Gastroesophageal sphincter (tissue), 3 donors: ENCODE measurements at regions not wholly inside any gene's neighbourhood (a gene's known extent, or its start where the extent isn't known, plus 50 kb on each side); places are given as distances from the start of the nearest gene placed in this dataset.

Experiments
- EP300 ChIP-seq: sonication (generic); formaldehyde crosslinking; IDR thresholded peaks from one replicate; pipeline ENCODE4 v1.6.1; 2017; ENCODE audit warnings: antibody characterized with exemption, mild to moderate bottlenecking
- POLR2A ChIP-seq, 2 donors: fragments of 450-650 bp; IDR thresholded peaks; one replicate each; pipeline ENCODE4 v1.6.1; 2017; ENCODE audit warnings: antibody characterized with exemption in 2 of 2, mild to moderate bottlenecking in 2 of 2, moderate library complexity in 1 of 2
- POLR2AphosphoS5 ChIP-seq: sonication (generic); formaldehyde crosslinking; IDR thresholded peaks from one replicate; pipeline ENCODE4 v1.6.1; 2017; ENCODE audit warnings: antibody characterized with exemption
- TF ChIP-seq, protein P1 (sequence below), 4 experiments: fragments of 200-600 bp in 2 of 4; fragments of 450-650 bp in 2 of 4; sonication (generic) in 1 of 4; IDR thresholded peaks; one replicate each; pipeline ENCODE4 v1.5.1; 2017 to 2019; ENCODE audit warnings: antibody characterized with exemption in 4 of 4, mild to moderate bottlenecking in 2 of 4, moderate library complexity in 2 of 4

DNA sequence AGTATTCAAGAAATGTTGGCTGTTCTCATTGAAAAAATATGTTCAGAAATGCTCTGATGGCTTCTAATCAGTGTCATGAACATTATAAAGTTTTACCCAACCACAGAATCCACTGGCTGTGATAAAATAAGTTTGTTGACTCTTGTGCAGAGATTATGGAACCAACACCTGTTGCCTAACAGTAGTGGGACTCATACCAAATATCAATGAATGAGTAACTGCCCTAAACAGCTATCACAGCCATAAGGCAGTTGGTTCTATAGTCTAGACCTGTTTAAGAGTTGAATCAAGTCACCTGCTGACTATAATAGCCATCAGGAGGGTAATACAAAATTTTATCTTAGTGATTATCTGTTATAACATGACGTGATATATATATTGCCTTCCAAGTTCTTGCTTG, 168.3 kb downstream of the ATOH1 start:
- TF ChIP-seq POLR2A (IDR thresholded peaks at IDR 0.05) (no peak), EP300 (no peak), POLR2AphosphoS5 (no peak)
- TF ChIP-seq, protein P1, sequence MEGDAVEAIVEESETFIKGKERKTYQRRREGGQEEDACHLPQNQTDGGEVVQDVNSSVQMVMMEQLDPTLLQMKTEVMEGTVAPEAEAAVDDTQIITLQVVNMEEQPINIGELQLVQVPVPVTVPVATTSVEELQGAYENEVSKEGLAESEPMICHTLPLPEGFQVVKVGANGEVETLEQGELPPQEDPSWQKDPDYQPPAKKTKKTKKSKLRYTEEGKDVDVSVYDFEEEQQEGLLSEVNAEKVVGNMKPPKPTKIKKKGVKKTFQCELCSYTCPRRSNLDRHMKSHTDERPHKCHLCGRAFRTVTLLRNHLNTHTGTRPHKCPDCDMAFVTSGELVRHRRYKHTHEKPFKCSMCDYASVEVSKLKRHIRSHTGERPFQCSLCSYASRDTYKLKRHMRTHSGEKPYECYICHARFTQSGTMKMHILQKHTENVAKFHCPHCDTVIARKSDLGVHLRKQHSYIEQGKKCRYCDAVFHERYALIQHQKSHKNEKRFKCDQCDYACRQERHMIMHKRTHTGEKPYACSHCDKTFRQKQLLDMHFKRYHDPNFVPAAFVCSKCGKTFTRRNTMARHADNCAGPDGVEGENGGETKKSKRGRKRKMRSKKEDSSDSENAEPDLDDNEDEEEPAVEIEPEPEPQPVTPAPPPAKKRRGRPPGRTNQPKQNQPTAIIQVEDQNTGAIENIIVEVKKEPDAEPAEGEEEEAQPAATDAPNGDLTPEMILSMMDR (IDR thresholded peaks at IDR 0.05) = no peak
